Psoas muscle (tissue), 7 donors: ENCODE measurements at regions not wholly inside any gene's neighbourhood (a gene's known extent, or its start where the extent isn't known, plus 50 kb on each side); places are given as distances from the start of the nearest gene placed in this dataset.

Source experiments
- ATAC-seq, 4 donors: fragments of 200-7000 bp; cut with Tn5 transposase; one replicate each; pipeline ENCODE4 v1.9.1; 2020; ENCODE audit warnings: moderate library complexity in 3 of 4, mild to moderate bottlenecking in 2 of 4
- DNase-seq, 2 donors: peaks; one replicate each; pipeline ENCODE4 v3.0.0-alpha.2; 2020
- H3K27ac ChIP-seq: fragments of 200-600 bp; one replicate; pipeline ENCODE4 v1.8.0; 2022
- H3K27me3 ChIP-seq, 3 donors: fragments of 200-600 bp in 1 of 3; one replicate each; pipeline versions ENCODE4 v1.6.1 to v1.8.0; 2013 to 2022; ENCODE audit warnings: low read length in 2 of 3, mild to moderate bottlenecking in 2 of 3, moderate library complexity in 1 of 3; ENCODE audit not compliant: insufficient read depth in 3 of 3
- H3K36me3 ChIP-seq, 2 donors: fragments of 200-600 bp in 1 of 2; one replicate each; pipeline versions ENCODE4 v1.6.1 to v1.8.0; 2013 to 2022; ENCODE audit warnings: low read depth in 1 of 2, mild to moderate bottlenecking in 1 of 2, moderate library complexity in 1 of 2; ENCODE audit not compliant: insufficient read depth in 1 of 2
- H3K4me1 ChIP-seq: fragments of 200-600 bp; one replicate; pipeline ENCODE4 v1.8.0; 2022
- H3K4me3 ChIP-seq: fragments of 200-600 bp; one replicate; pipeline ENCODE4 v1.8.0; 2022; ENCODE audit warnings: mild to moderate bottlenecking
- H3K9me3 ChIP-seq: fragments of 200-600 bp; one replicate; pipeline ENCODE4 v1.8.0; 2022
- CTCF ChIP-seq: fragments of 200-600 bp; IDR thresholded peaks from one replicate; pipeline ENCODE4 v1.8.0; 2022; ENCODE audit warnings: antibody characterized with exemption
- WGBS, 3 donors: extraction: QIAGEN DNeasy Blood & Tissue Kit; methylation state at CpG; one replicate each; pipeline versions ENCODE4 v1.1.6 to v1.1.7; 2013; 5-methylcytosine and 5-hydroxymethylcytosine counted together
- intact Hi-C, 2 donors: fragments of 100-400 bp; cut with DNase I; formaldehyde crosslinking; loops; one replicate each; pipeline versions ENCODE4 v1.11.0 to v1.14.2; 2022
- donor health status: healthy with polysubstance abuse.
- donor health status: DM: no; HTN: no; CAD: no; lungs with moderate emphysema.
- donor health status: Bipolar disorder and iron deficiency.
- donor health status: healthy.
- donor health status: DM: yes; HTN: yes; CAD: no.
- donor health status: DM: no; HTN: no; CAD: no.
- donor health status: DM: yes; HTN: yes; CAD: no.

GRCh38 chr2:4291430-4291829 lies 588.1 kb downstream of the DCDC2C start:
- 68 to 74% (median 72%) methylated on average over 4 of the region's 4 CpGs for WGBS, 3 donors
- Histone ChIP-seq H3K36me3 (no peaks in the 10 kb centered on the region), H3K27me3 (no peaks in the 10 kb centered on the region), H3K4me1 (no peaks in the 10 kb centered on the region), H3K9me3 (no peaks in the 10 kb centered on the region), H3K4me3 (no peak overlapping the region), H3K27ac (no peak overlapping the region)
- no peak for TF ChIP-seq CTCF
- intact Hi-C loops, result no loop called here
- no peak for DNase-seq
- ATAC-seq, result no peak

GRCh38 chr2:4295680-4296079 lies 592.3 kb downstream of the DCDC2C start:
- H3K36me3 ChIP-seq, result no peaks in the 10 kb centered on the region
- TF ChIP-seq CTCF, result no peak
- H3K9me3 ChIP-seq, result no peaks in the 10 kb centered on the region
- intact Hi-C loops, result no loop called here
- H3K27ac ChIP-seq, result no peak overlapping the region
- H3K4me3 ChIP-seq, result no peak overlapping the region
- no peaks in the 10 kb centered on the region for H3K27me3 ChIP-seq
- H3K4me1 ChIP-seq, result no peaks in the 10 kb centered on the region
- DNase-seq (no peak), ATAC-seq (no peak)

GRCh38 chr2:4300616-4301015 lies 597.2 kb downstream of the DCDC2C start:
- Histone ChIP-seq H3K9me3 (peaks cover 1% of the 10 kb centered on the region), H3K36me3 (no peaks in the 10 kb centered on the region), H3K27me3 (no peaks in the 10 kb centered on the region), H3K4me3 (no peak overlapping the region), H3K27ac (no peak overlapping the region), H3K4me1 (no peaks in the 10 kb centered on the region)
- intact Hi-C loops, result no loop called here
- no peak for TF ChIP-seq CTCF
- ATAC-seq (no peak), DNase-seq (no peak)
- 25 to 46% (median 29%) methylated on average over 3 of the region's 3 CpGs for WGBS, 3 donors

GRCh38 chr2:4324531-4324930 lies 621.2 kb downstream of the DCDC2C start:
- no peak for TF ChIP-seq CTCF
- H3K36me3 ChIP-seq, result no peaks in the 10 kb centered on the region
- H3K27ac ChIP-seq, result no peak overlapping the region
- DNase-seq, result no peak
- no peaks in the 10 kb centered on the region for H3K27me3 ChIP-seq
- intact Hi-C loops, result no loop called here
- H3K9me3 ChIP-seq, result no peaks in the 10 kb centered on the region
- no peak overlapping the region for H3K4me3 ChIP-seq
- 73 to 85% (median 75%) methylated on average over 3 of the region's 3 CpGs for WGBS, 3 donors
- no peaks in the 10 kb centered on the region for H3K4me1 ChIP-seq
- ATAC-seq, result no peak

- H3K36me3 ChIP-seq, result no peaks in the 10 kb centered on the region
- no peak overlapping the region for H3K4me3 ChIP-seq
- WGBS, 3 donors, result 74 to 76% (median 75%) methylated on average over 4 of the region's 4 CpGs
- no peak for ATAC-seq
- no peaks in the 10 kb centered on the region for H3K27me3 ChIP-seq
- H3K9me3 ChIP-seq, result no peaks in the 10 kb centered on the region
- TF ChIP-seq CTCF, result no peak
- intact Hi-C loops, result no loop called here
- no peak for DNase-seq
- no peaks in the 10 kb centered on the region for H3K4me1 ChIP-seq
- H3K27ac ChIP-seq, result no peak overlapping the region
Observed at GRCh38 chr2:4336864-4337263, 633.5 kb downstream of the DCDC2C start.
